H9 (cell line): ENCODE measurements at regions not wholly inside any gene's neighbourhood (a gene's known extent, or its start where the extent isn't known, plus 50 kb on each side); places are given as distances from the start of the nearest gene placed in this dataset.

Experiments
- DNase-seq: peaks from one replicate; pipeline ENCODE4 v3.0.0-alpha.2; 2017
- H2AFZ ChIP-seq: one replicate; pipeline ENCODE4 v1.6.1; 2013; ENCODE audit warnings: mild to moderate bottlenecking, low read length, control low read depth, moderate library complexity
- H2AK5ac ChIP-seq: 2 replicates; pipeline ENCODE4 v1.6.1; 2013; ENCODE audit warnings: low read length, control low read depth, mixed read lengths; ENCODE audit not compliant: insufficient read length
- H2BK120ac ChIP-seq: one replicate; pipeline ENCODE4 v1.6.1; 2013; ENCODE audit warnings: low read depth, mild to moderate bottlenecking, low read length, control low read depth, inconsistent platforms; ENCODE audit not compliant: poor library complexity, severe bottlenecking
- H2BK12ac ChIP-seq: 2 replicates; pipeline ENCODE4 v1.6.1; 2013; ENCODE audit warnings: low read length, control low read depth, mixed read lengths, low read depth; ENCODE audit not compliant: insufficient read length
- H2BK15ac ChIP-seq: 2 replicates; pipeline ENCODE4 v1.6.1; 2013; ENCODE audit warnings: low read depth, low read length, control low read depth
- H2BK20ac ChIP-seq: one replicate; pipeline ENCODE4 v1.6.1; 2013; ENCODE audit warnings: low read depth, mild to moderate bottlenecking, low read length, control low read depth, inconsistent platforms; ENCODE audit not compliant: poor library complexity, severe bottlenecking
- H2BK5ac ChIP-seq: 2 replicates; pipeline ENCODE4 v1.6.1; 2013; ENCODE audit warnings: low read length, control low read depth, mixed read lengths; ENCODE audit not compliant: insufficient read length
- H3K14ac ChIP-seq: 2 replicates; pipeline ENCODE4 v1.6.1; 2013; ENCODE audit warnings: low read length, control low read depth; ENCODE audit not compliant: insufficient read depth
- H3K18ac ChIP-seq: 2 replicates; pipeline ENCODE4 v1.6.1; 2013; ENCODE audit warnings: low read depth, mild to moderate bottlenecking, mixed read lengths, low read length, control low read depth; ENCODE audit not compliant: insufficient read length
- H3K23ac ChIP-seq: 2 replicates; pipeline ENCODE4 v1.6.1; 2013; ENCODE audit warnings: low read length, control low read depth, mixed read lengths, low read depth; ENCODE audit not compliant: insufficient read length
- H3K23me2 ChIP-seq: 2 replicates; pipeline ENCODE4 v1.6.1; 2013; ENCODE audit warnings: low read depth, mild to moderate bottlenecking, mixed read lengths, low read length, control low read depth; ENCODE audit not compliant: insufficient read length, poor library complexity, severe bottlenecking
- H3K27ac ChIP-seq: 2 replicates; pipeline ENCODE4 v1.5.1; 2013; ENCODE audit warnings: low read length, control low read depth, mixed read lengths, low read depth; ENCODE audit not compliant: insufficient read length
- H3K27me3 ChIP-seq: 2 replicates; pipeline ENCODE4 v1.6.1; 2013; ENCODE audit warnings: low read length, control low read depth, inconsistent platforms; ENCODE audit not compliant: insufficient read depth
- H3K4ac ChIP-seq: 2 replicates; pipeline ENCODE4 v1.6.1; 2013; ENCODE audit warnings: low read depth, mild to moderate bottlenecking, control low read depth, inconsistent platforms, low read length, moderate library complexity
- H3K4me1 ChIP-seq: 2 replicates; pipeline ENCODE4 v1.6.1; 2013; ENCODE audit warnings: low read length, control low read depth, inconsistent platforms; ENCODE audit not compliant: insufficient read depth
- H3K4me2 ChIP-seq: 2 replicates; pipeline ENCODE4 v1.6.1; 2013; ENCODE audit warnings: low read length, control low read depth, mixed read lengths; ENCODE audit not compliant: insufficient read length, insufficient read depth
- H3K56ac ChIP-seq: 2 replicates; pipeline ENCODE4 v1.6.1; 2013; ENCODE audit warnings: low read depth, mild to moderate bottlenecking, mixed read lengths, low read length, control low read depth; ENCODE audit not compliant: insufficient read length
- H3K79me1 ChIP-seq: 2 replicates; pipeline ENCODE4 v1.6.1; 2013; ENCODE audit warnings: low read depth, mild to moderate bottlenecking, moderate library complexity, low read length, control low read depth, inconsistent platforms; ENCODE audit not compliant: insufficient read depth, poor library complexity, severe bottlenecking
- H3K79me2 ChIP-seq: 2 replicates; pipeline ENCODE4 v1.6.1; 2013; ENCODE audit warnings: low read length, control low read depth, inconsistent platforms; ENCODE audit not compliant: insufficient read depth
- H3K9ac ChIP-seq: 2 replicates; pipeline ENCODE4 v1.6.1; 2013; ENCODE audit warnings: low read length, control low read depth, mixed read lengths; ENCODE audit not compliant: insufficient read length; ENCODE audit errors: extremely low read depth
- H3K9me3 ChIP-seq: one replicate; pipeline ENCODE4 v1.6.1; 2013; ENCODE audit warnings: low read depth, low read length, inconsistent platforms; ENCODE audit not compliant: control insufficient read depth
- H3T11ph ChIP-seq: one replicate; pipeline ENCODE4 v1.6.1; 2013; ENCODE audit warnings: mild to moderate bottlenecking, low read length, control low read depth, inconsistent platforms
- H4K20me1 ChIP-seq: one replicate; pipeline ENCODE4 v1.6.1; 2013; ENCODE audit not compliant: control insufficient read depth, insufficient read length, insufficient read depth
- H4K5ac ChIP-seq: 2 replicates; pipeline ENCODE4 v1.6.1; 2013; ENCODE audit warnings: low read depth, mild to moderate bottlenecking, mixed read lengths, low read length, control low read depth; ENCODE audit not compliant: insufficient read length
- H4K8ac ChIP-seq: replicated peaks from 2 replicates; pipeline ENCODE4 v1.6.1; 2013; ENCODE audit warnings: low read length, control low read depth, mixed read lengths, low read depth; ENCODE audit not compliant: insufficient read length
- H4K91ac ChIP-seq: 2 replicates; pipeline ENCODE4 v1.6.1; 2013; ENCODE audit warnings: low read depth, mild to moderate bottlenecking, moderate library complexity, mixed read lengths, low read length, control low read depth; ENCODE audit not compliant: insufficient read length
- H3K27ac Mint-ChIP-seq, 3 experiments: 2 replicates in 2 of 3; 3 replicates in 1 of 3; pipeline ENCODE4 v1.8.0; 2020 to 2021; ENCODE audit warnings: mixed read lengths in 3 of 3, mild to moderate bottlenecking in 1 of 3, moderate library complexity in 1 of 3
- H3K27me3 Mint-ChIP-seq: 2 replicates; pipeline ENCODE4 v1.8.0; 2021; ENCODE audit warnings: low read depth, mild to moderate bottlenecking, moderate library complexity, mixed read lengths
- H3K36me3 Mint-ChIP-seq, 3 experiments: 2 replicates in 2 of 3; 3 replicates in 1 of 3; pipeline ENCODE4 v1.8.0; 2020 to 2021; ENCODE audit warnings: low read depth in 3 of 3, mixed read lengths in 3 of 3; ENCODE audit not compliant: insufficient read depth in 1 of 3
- H3K4me1 Mint-ChIP-seq, 2 experiments: 2 replicates each; pipeline ENCODE4 v1.8.0; 2020; ENCODE audit warnings: mixed read lengths in 2 of 2
- H3K4me3 Mint-ChIP-seq, 2 experiments: 2 replicates in 1 of 2; 3 replicates in 1 of 2; pipeline ENCODE4 v1.8.0; 2020 to 2021; ENCODE audit warnings: mild to moderate bottlenecking in 2 of 2, mixed read lengths in 2 of 2, moderate library complexity in 1 of 2
- H3K9me3 Mint-ChIP-seq, 2 experiments: 2 replicates in 1 of 2; 3 replicates in 1 of 2; pipeline ENCODE4 v1.8.0; 2020; ENCODE audit warnings: mild to moderate bottlenecking in 2 of 2, mixed read lengths in 2 of 2, moderate library complexity in 1 of 2
- CTCF ChIP-seq: fragments of 200-600 bp; sonication (generic); conservative IDR thresholded peaks from 3 replicates; pipeline ENCODE4 v1.8.0; 2021; ENCODE audit warnings: antibody characterized with exemption, mild to moderate bottlenecking
- WGBS: extraction: QIAGEN DNeasy Blood & Tissue Kit; methylation state at CpG from one replicate; pipeline ENCODE4 v1.1.7; 2013; ENCODE audit warnings: missing lambda C conversion rate, low lambda C conversion rate, mixed read lengths; ENCODE audit not compliant: insufficient read length; ENCODE audit errors: extremely low coverage; 5-methylcytosine and 5-hydroxymethylcytosine counted together

GRCh38 chr3:124117486-124117885 is 125.6 kb upstream of the ROPN1 start:
- Histone ChIP-seq H3K9me3 (no peaks in the 10 kb centered on the region), H3T11ph (no peak overlapping the region), H3K23me2 (no peaks in the 10 kb centered on the region), H2BK12ac (no peak overlapping the region), H4K91ac (no peak overlapping the region), H4K20me1 (no peaks in the 10 kb centered on the region), H3K79me2 (no peaks in the 10 kb centered on the region), H2BK5ac (no peak overlapping the region), H3K4me1 (no peaks in the 10 kb centered on the region), H3K27me3 (no peaks in the 10 kb centered on the region), H3K4me2 (no peak overlapping the region), H3K27ac (no peak overlapping the region), H2AK5ac (no peak overlapping the region), H4K5ac (no peak overlapping the region), H3K4ac (no peak overlapping the region), H3K56ac (no peak overlapping the region), H2BK15ac (no peak overlapping the region), H4K8ac (no peak overlapping the region), H3K79me1 (no peaks in the 10 kb centered on the region), H3K14ac (no peak overlapping the region), H2BK20ac (no peak overlapping the region), H2BK120ac (no peak overlapping the region), H2AFZ (no peak overlapping the region), H3K18ac (no peak overlapping the region), H3K9ac (no peak overlapping the region), H3K23ac (no peak overlapping the region)
- H3K27me3 Mint-ChIP-seq, result peaks cover 7% of the 10 kb centered on the region
- 100% methylated on average over 2 of the region's 3 CpGs for WGBS
- H3K4me3 Mint-ChIP-seq, result no peak overlapping the region
- no peak for TF ChIP-seq CTCF
- no peaks in the 10 kb centered on the region for H3K9me3 Mint-ChIP-seq
- H3K36me3 Mint-ChIP-seq, result no peaks in the 10 kb centered on the region
- no peak for DNase-seq
- peaks cover 17 to 23% of the 10 kb centered on the region in 2 experiments for H3K4me1 Mint-ChIP-seq
- H3K27ac Mint-ChIP-seq, result no peak overlapping the region
